HFFc6 (cell line): ENCODE measurements at regions not wholly inside any gene's neighbourhood (a gene's known extent, or its start where the extent isn't known, plus 50 kb on each side); places are given as distances from the start of the nearest gene placed in this dataset.

Source experiments
- DNase-seq: peaks from one replicate; pipeline ENCODE4 v3.0.0-alpha.2; 2018
- H3K27ac Mint-ChIP-seq: 2 replicates; pipeline ENCODE4 v1.8.0; 2020; ENCODE audit warnings: mild to moderate bottlenecking, mixed read lengths
- H3K27me3 Mint-ChIP-seq: 2 replicates; pipeline ENCODE4 v1.8.0; 2021; ENCODE audit warnings: mild to moderate bottlenecking, moderate library complexity, mixed read lengths; ENCODE audit not compliant: insufficient read depth
- H3K36me3 Mint-ChIP-seq: 2 replicates; pipeline ENCODE4 v1.8.0; 2021; ENCODE audit warnings: low read depth, mixed read lengths
- H3K4me1 Mint-ChIP-seq: 2 replicates; pipeline ENCODE4 v1.8.0; 2020; ENCODE audit warnings: low read depth, mixed read lengths
- H3K4me3 Mint-ChIP-seq: 2 replicates; pipeline ENCODE4 v1.8.0; 2020; ENCODE audit warnings: mild to moderate bottlenecking, moderate library complexity, mixed read lengths
- H3K9me3 Mint-ChIP-seq: 2 replicates; pipeline ENCODE4 v1.8.0; 2020; ENCODE audit warnings: mild to moderate bottlenecking, mixed read lengths
- CTCF ChIP-seq: fragments of 200-600 bp; sonication (generic); IDR thresholded peaks from 2 replicates; pipeline ENCODE4 v1.5.0; 2021; ENCODE audit warnings: antibody characterized with exemption, mild to moderate bottlenecking

- no peaks in the 10 kb centered on the region for H3K27me3 Mint-ChIP-seq
- no peak for TF ChIP-seq CTCF
- DNase-seq = no peak
- no peak overlapping the region for H3K4me3 Mint-ChIP-seq
- H3K4me1 Mint-ChIP-seq = no peaks in the 10 kb centered on the region
- peaks cover 34% of the 10 kb centered on the region for H3K9me3 Mint-ChIP-seq
- H3K27ac Mint-ChIP-seq = no peak overlapping the region
- 0 out of 2 replicates have a peak, but pooled peaks cover 6% of the 10 kb centered on the region for H3K36me3 Mint-ChIP-seq
Measured at GRCh38 chr20:12391099-12391498, 473.4 kb downstream of the BTBD3 start.

GRCh38 chr20:12394786-12395185, 477.1 kb downstream of the BTBD3 start:
- 0 out of 2 replicates have a peak, but pooled peaks cover 6% of the 10 kb centered on the region for H3K36me3 Mint-ChIP-seq
- H3K9me3 Mint-ChIP-seq = peaks cover 36% of the 10 kb centered on the region
- no peak overlapping the region for H3K27ac Mint-ChIP-seq
- no peak for DNase-seq
- no peak for TF ChIP-seq CTCF
- no peaks in the 10 kb centered on the region for H3K4me1 Mint-ChIP-seq
- H3K27me3 Mint-ChIP-seq = no peaks in the 10 kb centered on the region
- no peak overlapping the region for H3K4me3 Mint-ChIP-seq

GRCh38 chr20:12395353-12395752, 477.7 kb downstream of the BTBD3 start:
- Mint-ChIP-seq H3K4me1 (no peaks in the 10 kb centered on the region), H3K27me3 (no peaks in the 10 kb centered on the region), H3K9me3 (peaks cover 38% of the 10 kb centered on the region), H3K36me3 (0 out of 2 replicates have a peak, but pooled peaks cover 6% of the 10 kb centered on the region), H3K27ac (no peak overlapping the region), H3K4me3 (no peak overlapping the region)
- DNase-seq = no peak
- TF ChIP-seq CTCF = no peak

- Mint-ChIP-seq H3K27ac (no peak overlapping the region), H3K27me3 (no peaks in the 10 kb centered on the region), H3K4me1 (no peaks in the 10 kb centered on the region), H3K4me3 (no peak overlapping the region), H3K36me3 (0 out of 2 replicates have a peak, but pooled peaks cover 6% of the 10 kb centered on the region), H3K9me3 (peaks cover 38% of the 10 kb centered on the region)
- no peak for TF ChIP-seq CTCF
- no peak for DNase-seq
Measured at GRCh38 chr20:12395760-12396159, 478.1 kb downstream of the BTBD3 start.

GRCh38 chr20:12399110-12399836, 481.6 kb downstream of the BTBD3 start:
- H3K27ac Mint-ChIP-seq = no peak overlapping the region
- H3K4me1 Mint-ChIP-seq = no peaks in the 10 kb centered on the region
- no peak for DNase-seq
- H3K36me3 Mint-ChIP-seq = no peaks in the 10 kb centered on the region
- no peak overlapping the region for H3K4me3 Mint-ChIP-seq
- no peaks in the 10 kb centered on the region; the same call in 1 of the 2 replicates for H3K27me3 Mint-ChIP-seq
- no peak for TF ChIP-seq CTCF
- peaks cover 39% of the 10 kb centered on the region for H3K9me3 Mint-ChIP-seq
